H1 (cell line): ENCODE measurements at regions not wholly inside any gene's neighbourhood (a gene's known extent, or its start where the extent isn't known, plus 50 kb on each side); places are given as distances from the start of the nearest gene placed in this dataset.

ENCODE experiments used
- CTCF ChIA-PET: fragments of 300-600 bp; sonication (Branson Sonifier 250); formaldehyde crosslinking; loops from one replicate; lab custom pipeline; 2021; ENCODE audit not compliant: partially characterized antibody; lab: Charles Lee
- POLR2A ChIA-PET: fragments of 300-600 bp; sonication (Branson Sonifier 250); formaldehyde crosslinking; loops from one replicate; lab custom pipeline; 2021; ENCODE audit warnings: inconsistent platforms; ENCODE audit not compliant: partially characterized antibody; lab: Charles Lee
- DNase-seq, 2 experiments: peaks; one replicate each; pipeline versions ENCODE4 v3.0.0 to v3.0.0-alpha.2; 2010 to 2022; ENCODE audit warnings: low spot score in 2 of 2, low read depth in 1 of 2, mixed read lengths in 1 of 2
- FAIRE-seq: peaks from 2 replicates; lab custom pipeline; 2011; peaks lifted over from hg19 to GRCh38; lab: Jason Lieb, UNC
- H2AFZ ChIP-seq: 2 replicates; pipeline ENCODE4 v1.8.1; 2012; ENCODE audit warnings: low read length, inconsistent platforms
- H2AK5ac ChIP-seq: 2 replicates; pipeline ENCODE4 v1.6.1; 2013; ENCODE audit warnings: low read depth, low read length
- H2BK120ac ChIP-seq: replicated peaks from 2 replicates; pipeline ENCODE3; 2013; ENCODE audit warnings: low read depth, low read length, inconsistent platforms
- H2BK12ac ChIP-seq: 2 replicates; pipeline ENCODE4 v1.6.1; 2013; ENCODE audit warnings: low read depth, low read length
- H2BK15ac ChIP-seq: 2 replicates; pipeline ENCODE4 v1.6.1; 2013; ENCODE audit warnings: low read length
- H2BK20ac ChIP-seq: 2 replicates; pipeline ENCODE4 v1.6.1; 2013; ENCODE audit warnings: low read length
- H2BK5ac ChIP-seq: 2 replicates; pipeline ENCODE4 v1.6.1; 2013; ENCODE audit warnings: low read depth, low read length
- H3K14ac ChIP-seq: 2 replicates; pipeline ENCODE4 v1.6.1; 2013; ENCODE audit warnings: inconsistent platforms; ENCODE audit not compliant: insufficient read length
- H3K18ac ChIP-seq: 2 replicates; pipeline ENCODE4 v1.6.1; 2013; ENCODE audit warnings: low read length; ENCODE audit errors: extremely low read depth
- H3K23ac ChIP-seq: 2 replicates; pipeline ENCODE4 v1.6.1; 2013; ENCODE audit warnings: inconsistent platforms; ENCODE audit not compliant: insufficient read length
- H3K23me2 ChIP-seq: 2 replicates; pipeline ENCODE4 v1.6.1; 2013; ENCODE audit warnings: low read depth, low read length
- H3K27ac ChIP-seq: 2 replicates; pipeline ENCODE4 v1.6.1; 2011; ENCODE audit warnings: low read depth, low read length, inconsistent platforms
- H3K27me3 ChIP-seq, 4 experiments: replicated peaks in 1 of 4; 1 replicate in 1 of 4; 2 replicates in 3 of 4; pipeline versions ENCODE4 v1.6.1 to v1.8.1; 2011 to 2013; ENCODE audit warnings: low read length in 3 of 4, mild to moderate bottlenecking in 3 of 4, inconsistent platforms in 2 of 4, mixed read lengths in 2 of 4, moderate library complexity in 1 of 4; ENCODE audit not compliant: control insufficient read depth in 3 of 4, insufficient read depth in 3 of 4; ENCODE audit errors: extremely low read depth in 1 of 4
- H3K36me3 ChIP-seq, 4 experiments: 2 replicates each; pipeline versions ENCODE4 v1.6.1 to v1.8.1; 2011 to 2013; ENCODE audit warnings: mild to moderate bottlenecking in 4 of 4, low read length in 3 of 4, moderate library complexity in 2 of 4, control low read depth in 1 of 4, inconsistent platforms in 1 of 4; ENCODE audit not compliant: insufficient read depth in 4 of 4, control insufficient read depth in 2 of 4
- H3K4ac ChIP-seq: replicated peaks from 2 replicates; pipeline ENCODE3; 2013; ENCODE audit warnings: low read length, low read depth, mixed read lengths, inconsistent platforms; ENCODE audit not compliant: insufficient read length
- H3K4me1 ChIP-seq, 4 experiments: replicated peaks in 1 of 4; 1 replicate in 1 of 4; 2 replicates in 3 of 4; pipeline versions ENCODE4 v1.6.1 to v1.8.1; 2011 to 2013; ENCODE audit warnings: low read length in 3 of 4, inconsistent platforms in 2 of 4, mixed read lengths in 1 of 4; ENCODE audit not compliant: insufficient read depth in 4 of 4, control insufficient read depth in 3 of 4
- H3K4me2 ChIP-seq, 2 experiments: 2 replicates each; pipeline versions ENCODE4 v1.6.1 to v1.8.1; 2011 to 2013; ENCODE audit warnings: low read depth in 2 of 2, low read length in 2 of 2, control low read depth in 1 of 2, inconsistent platforms in 1 of 2, mild to moderate bottlenecking in 1 of 2; ENCODE audit not compliant: insufficient read depth in 1 of 2
- H3K4me3 ChIP-seq, 4 experiments: fragments of 200-600, 300-600 bp in 1 of 4; sonication (generic), shearing (Covaris generic), sonication (Bioruptor Twin) in 1 of 4; 2 replicates each; pipeline versions ENCODE4 v1.5.1 to v1.8.1; 2011 to 2016; ENCODE audit warnings: low read length in 4 of 4, low read depth in 3 of 4, control low read depth in 2 of 4, inconsistent platforms in 2 of 4, mild to moderate bottlenecking in 2 of 4, mixed read lengths in 1 of 4, moderate library complexity in 1 of 4; ENCODE audit not compliant: insufficient read depth in 2 of 4; ENCODE audit errors: extremely low read depth in 1 of 4
- H3K56ac ChIP-seq: replicated peaks from 2 replicates; pipeline ENCODE3; 2013; ENCODE audit warnings: low read depth, mild to moderate bottlenecking, mixed read lengths, low read length, inconsistent platforms; ENCODE audit not compliant: insufficient read length
- H3K79me1 ChIP-seq: 2 replicates; pipeline ENCODE4 v1.6.1; 2013; ENCODE audit warnings: low read depth, low read length, control low read depth
- H3K79me2 ChIP-seq, 2 experiments: 2 replicates each; pipeline versions ENCODE4 v1.6.1 to v1.8.1; 2012 to 2013; ENCODE audit warnings: low read length in 2 of 2, mild to moderate bottlenecking in 2 of 2, inconsistent platforms in 1 of 2; ENCODE audit not compliant: insufficient read depth in 2 of 2, control insufficient read depth in 1 of 2
- H3K9ac ChIP-seq, 4 experiments: replicated peaks in 1 of 4; 1 replicate in 1 of 4; 2 replicates in 3 of 4; pipeline versions ENCODE4 v1.6.1 to v1.8.1; 2011 to 2013; ENCODE audit warnings: low read depth in 3 of 4, low read length in 3 of 4, control low read depth in 2 of 4, mild to moderate bottlenecking in 2 of 4, moderate library complexity in 2 of 4, inconsistent platforms in 1 of 4; ENCODE audit errors: extremely low read depth in 1 of 4
- H3K9me3 ChIP-seq, 2 experiments: 2 replicates each; pipeline versions ENCODE4 v1.6.1 to v1.8.1; 2012 to 2013; ENCODE audit warnings: mild to moderate bottlenecking in 2 of 2, moderate library complexity in 2 of 2, control low read depth in 1 of 2, inconsistent platforms in 1 of 2, low read depth in 1 of 2, low read length in 1 of 2, mixed read lengths in 1 of 2; ENCODE audit not compliant: insufficient read depth in 2 of 2
- H4K20me1 ChIP-seq, 2 experiments: replicated peaks in 1 of 2; 2 replicates each; pipeline versions ENCODE3 to v1.8.1; 2011 to 2013; ENCODE audit warnings: inconsistent platforms in 2 of 2, low read length in 2 of 2, mild to moderate bottlenecking in 1 of 2; ENCODE audit not compliant: insufficient read depth in 2 of 2, control insufficient read depth in 1 of 2
- H4K5ac ChIP-seq: 2 replicates; pipeline ENCODE4 v1.6.1; 2013; ENCODE audit warnings: low read length, low read depth, mixed read lengths, inconsistent platforms; ENCODE audit not compliant: insufficient read length
- H4K8ac ChIP-seq: 2 replicates; pipeline ENCODE4 v1.8.0; 2013; ENCODE audit warnings: mild to moderate bottlenecking, moderate library complexity, low read length, inconsistent platforms; ENCODE audit not compliant: insufficient read depth; ENCODE audit errors: extremely low read depth
- H4K91ac ChIP-seq: replicated peaks from 2 replicates; pipeline ENCODE3; 2013; ENCODE audit warnings: low read length, mixed read lengths, inconsistent platforms; ENCODE audit not compliant: insufficient read length
- CEBPB ChIP-seq: IDR thresholded peaks from 2 replicates; pipeline ENCODE4 v1.6.1; 2012; ENCODE audit warnings: low read depth, low read length
- EP300 ChIP-seq, 2 experiments: IDR thresholded peaks; 1 replicate in 1 of 2; 2 replicates in 1 of 2; pipeline ENCODE4 v1.6.1; 2011 to 2012; ENCODE audit warnings: low read depth in 2 of 2, low read length in 2 of 2, mild to moderate bottlenecking in 2 of 2, borderline replicate concordance in 1 of 2, inconsistent platforms in 1 of 2, moderate library complexity in 1 of 2
- KDM5A ChIP-seq: fragments of 200-600 bp; IDR thresholded peaks from 2 replicates; pipeline ENCODE4 v1.7.1; 2012; ENCODE audit warnings: mild to moderate bottlenecking, low read length, inconsistent platforms, mixed read lengths
- WGBS, 2 experiments: shearing (Covaris generic) in 1 of 2; methylation state at CpG; one replicate each; pipeline versions ENCODE4 v1.1.6 to v1.1.7; 2013 to 2015; ENCODE audit warnings: low lambda C conversion rate in 2 of 2, mixed read lengths in 2 of 2, inconsistent platforms in 1 of 2, low coverage in 1 of 2, missing lambda C conversion rate in 1 of 2; ENCODE audit not compliant: insufficient replicate concordance in 2 of 2, insufficient coverage in 1 of 2, insufficient read length in 1 of 2; ENCODE audit errors: extremely low coverage in 1 of 2, missing lambda C conversion rate in 1 of 2; 5-methylcytosine and 5-hydroxymethylcytosine counted together

DNA sequence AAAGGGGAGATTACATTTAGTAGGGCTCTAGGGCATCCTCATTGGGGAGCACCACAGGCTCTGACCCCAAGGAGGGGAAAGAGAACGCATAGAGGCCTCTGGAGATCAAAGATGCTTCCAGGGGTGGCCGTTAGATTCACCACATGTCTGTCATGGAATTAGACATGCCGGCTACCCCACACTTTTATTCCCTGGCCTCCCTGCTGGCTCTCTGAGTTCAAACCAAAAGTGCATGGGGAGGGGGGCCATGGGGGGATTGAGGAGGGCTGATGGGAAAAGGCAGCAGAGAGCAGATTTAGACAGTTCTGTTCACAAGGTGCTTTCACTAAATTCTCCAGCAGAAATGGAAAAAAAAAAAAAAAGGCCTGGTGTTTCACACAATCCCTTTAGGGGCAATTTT, 64.4 kb upstream of the ZNF521 start:
- no peaks in the 10 kb centered on the region for H3K4me1 ChIP-seq
- ChIA-PET POLR2A (no interaction called here), CTCF (no interaction called here)
- H2BK5ac ChIP-seq = no peak overlapping the region
- H3K14ac ChIP-seq = no peak overlapping the region
- H3K9ac ChIP-seq = no peak overlapping the region
- no peak overlapping the region for H2BK12ac ChIP-seq
- no peak overlapping the region for H4K5ac ChIP-seq
- H2AFZ ChIP-seq = no peak overlapping the region
- H2BK20ac ChIP-seq = no peak overlapping the region
- no peak overlapping the region for H4K91ac ChIP-seq
- 79% methylated on average over 2 of the region's 3 CpGs; no CpG with 5 or more reads in 1 of the 2 experiments for WGBS, 2 experiments
- H3K79me1 ChIP-seq = no peaks in the 10 kb centered on the region
- H3K23me2 ChIP-seq = no peaks in the 10 kb centered on the region
- FAIRE-seq = no peak
- TF ChIP-seq KDM5A (no peak), CEBPB (no peak), EP300 (IDR thresholded peaks at IDR 0.05; ENCODE audit: borderline replicate concordance in 1 of 2, low read depth in 2 of 2, low read length in 2 of 2) (no peak)
- no peak overlapping the region for H3K56ac ChIP-seq
- H3K18ac ChIP-seq = no peak overlapping the region
- H3K4ac ChIP-seq = no peak overlapping the region
- H3K36me3 ChIP-seq = no peaks in the 10 kb centered on the region
- no peak overlapping the region for H3K27ac ChIP-seq
- H3K9me3 ChIP-seq = no peaks in the 10 kb centered on the region
- no peak overlapping the region for H2AK5ac ChIP-seq
- no peaks in the 10 kb centered on the region for H4K20me1 ChIP-seq
- no peaks in the 10 kb centered on the region for H3K27me3 ChIP-seq
- no peak overlapping the region for H4K8ac ChIP-seq
- H3K23ac ChIP-seq = no peak overlapping the region
- DNase-seq = no peak
- H3K4me2 ChIP-seq = no peak overlapping the region
- no peaks in the 10 kb centered on the region for H3K79me2 ChIP-seq
- H3K4me3 ChIP-seq = no peak overlapping the region
- no peak overlapping the region for H2BK15ac ChIP-seq
- no peak overlapping the region for H2BK120ac ChIP-seq
